ENCODE measurements at regions not wholly inside any gene's neighbourhood (a gene's known extent, or its start where the extent isn't known, plus 50 kb on each side); places are given as distances from the start of the nearest gene placed in this dataset.

- Histone ChIP-seq H3K4me3 (no peak overlapping the region), H3K27ac (no peak overlapping the region), H3K36me3 (no peaks in the 10 kb centered on the region), H3K27me3 (no peaks in the 10 kb centered on the region), H3K4me1 (no peaks in the 10 kb centered on the region), H3K9me3 (no peaks in the 10 kb centered on the region)
- TF ChIP-seq CTCF (IDR thresholded peaks at IDR 0.05): no peak
- no peak for TF ChIP-seq EP300 (IDR thresholded peaks at IDR 0.05)
- no peak for TF ChIP-seq POLR2AphosphoS5 (IDR thresholded peaks at IDR 0.05)
- no peak for TF ChIP-seq POLR2A (IDR thresholded peaks at IDR 0.05)
- WGBS, 2 donors: 67 to 77% methylated on average over 2 of the region's 2 CpGs
- DNase-seq: no peak
- intact Hi-C loops (cut with DNase I): no loop called here
Observed at GRCh38 chr2:16747689-16748088, 82.1 kb upstream of the CYRIA start.

GRCh38 chr2:16747257-16747656 lies 81.6 kb upstream of the CYRIA start:
- Histone ChIP-seq H3K9me3 (no peaks in the 10 kb centered on the region), H3K4me1 (no peaks in the 10 kb centered on the region), H3K27ac (no peak overlapping the region), H3K4me3 (no peak overlapping the region), H3K27me3 (no peaks in the 10 kb centered on the region), H3K36me3 (no peaks in the 10 kb centered on the region)
- WGBS, 2 donors: 81 to 90% methylated on average over 5 of the region's 5 CpGs
- TF ChIP-seq POLR2AphosphoS5 (IDR thresholded peaks at IDR 0.05) (no peak), POLR2A (IDR thresholded peaks at IDR 0.05) (no peak), EP300 (IDR thresholded peaks at IDR 0.05) (no peak), CTCF (IDR thresholded peaks at IDR 0.05) (no peak)
- no peak for DNase-seq
- intact Hi-C loops (cut with DNase I): no loop called here

- intact Hi-C loops (cut with DNase I): no loop called here
- TF ChIP-seq CTCF (IDR thresholded peaks at IDR 0.05): no peak
- Histone ChIP-seq H3K36me3 (no peaks in the 10 kb centered on the region), H3K4me3 (no peak overlapping the region), H3K27ac (no peak overlapping the region), H3K9me3 (no peaks in the 10 kb centered on the region), H3K27me3 (no peaks in the 10 kb centered on the region), H3K4me1 (no peaks in the 10 kb centered on the region)
- no peak for DNase-seq
- 65 to 77% methylated on average over 3 of the region's 3 CpGs for WGBS, 2 donors
Observed at GRCh38 chr2:16746833-16747232, 81.2 kb upstream of the CYRIA start.

- Histone ChIP-seq H3K36me3 (no peaks in the 10 kb centered on the region), H3K27ac (no peak overlapping the region), H3K4me1 (no peaks in the 10 kb centered on the region), H3K27me3 (no peaks in the 10 kb centered on the region), H3K4me3 (no peak overlapping the region), H3K9me3 (no peaks in the 10 kb centered on the region)
- TF ChIP-seq EP300 (IDR thresholded peaks at IDR 0.05) (no peak), POLR2A (IDR thresholded peaks at IDR 0.05) (no peak), CTCF (IDR thresholded peaks at IDR 0.05) (no peak), POLR2AphosphoS5 (IDR thresholded peaks at IDR 0.05) (no peak)
- 78 to 82% methylated on average over 4 of the region's 4 CpGs for WGBS, 2 donors
- DNase-seq: no peak
- intact Hi-C loops (cut with DNase I): no loop called here
Observed at GRCh38 chr2:16746329-16746728, 80.7 kb upstream of the CYRIA start.

GRCh38 chr2:16745466-16745865 lies 79.8 kb upstream of the CYRIA start:
- intact Hi-C loops (cut with DNase I): no loop called here
- no peak overlapping the region for H3K27ac ChIP-seq
- no peak for DNase-seq
- H3K4me1 ChIP-seq: peaks cover 0 to 2% (median under 1%) of the 10 kb centered on the region in 4 donors
- WGBS, 2 donors: 67 to 79% methylated on average over 5 of the region's 5 CpGs
- no peaks in the 10 kb centered on the region for H3K36me3 ChIP-seq
- no peak for TF ChIP-seq POLR2AphosphoS5 (IDR thresholded peaks at IDR 0.05)
- no peak for TF ChIP-seq EP300 (IDR thresholded peaks at IDR 0.05)
- no peak for TF ChIP-seq POLR2A (IDR thresholded peaks at IDR 0.05)
- no peak for TF ChIP-seq CTCF (IDR thresholded peaks at IDR 0.05)
- no peaks in the 10 kb centered on the region for H3K9me3 ChIP-seq
- H3K4me3 ChIP-seq: no peak overlapping the region
- H3K27me3 ChIP-seq: no peaks in the 10 kb centered on the region

Data from sigmoid colon (tissue), 6 donors.